HL-60 (cell line): ENCODE measurements at regions not wholly inside any gene's neighbourhood (a gene's known extent, or its start where the extent isn't known, plus 50 kb on each side); places are given as distances from the start of the nearest gene placed in this dataset.

Source experiments
- CTCF ChIP-seq: IDR thresholded peaks from one replicate; pipeline ENCODE4 v1.5.1; 2011; ENCODE audit warnings: low read length, control low read depth, inconsistent platforms; ENCODE audit not compliant: insufficient read depth
- POLR2AphosphoS5 ChIP-seq: IDR thresholded peaks from 2 replicates; pipeline ENCODE4 v1.6.1; 2012; ENCODE audit warnings: low read depth
- TF ChIP-seq, protein P1 (sequence below): IDR thresholded peaks from 2 replicates; pipeline ENCODE4 v1.6.1; 2012; ENCODE audit warnings: low read depth; ENCODE audit not compliant: insufficient replicate concordance

DNA sequence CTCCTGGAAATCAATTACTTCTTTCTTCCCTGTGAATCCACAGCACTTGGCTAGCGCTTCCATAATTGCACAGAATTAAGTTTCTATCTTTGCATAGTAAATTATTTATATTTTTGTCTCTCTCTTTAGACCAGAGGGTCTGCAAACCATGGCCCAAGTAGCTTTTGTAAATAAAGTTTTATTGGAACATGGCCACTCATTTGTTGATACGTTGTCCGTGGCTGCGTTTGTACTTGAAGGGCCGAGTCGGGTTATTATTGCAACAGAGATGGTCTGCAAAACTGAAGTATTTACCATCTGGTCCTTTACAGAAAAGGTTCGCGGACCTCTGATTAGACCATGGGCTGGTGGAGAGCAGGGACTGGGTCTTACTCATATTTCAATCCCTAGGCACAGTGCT is 102.5 kb downstream of the RPLP1 start:
- TF ChIP-seq CTCF, result no peak
- TF ChIP-seq, protein P1, sequence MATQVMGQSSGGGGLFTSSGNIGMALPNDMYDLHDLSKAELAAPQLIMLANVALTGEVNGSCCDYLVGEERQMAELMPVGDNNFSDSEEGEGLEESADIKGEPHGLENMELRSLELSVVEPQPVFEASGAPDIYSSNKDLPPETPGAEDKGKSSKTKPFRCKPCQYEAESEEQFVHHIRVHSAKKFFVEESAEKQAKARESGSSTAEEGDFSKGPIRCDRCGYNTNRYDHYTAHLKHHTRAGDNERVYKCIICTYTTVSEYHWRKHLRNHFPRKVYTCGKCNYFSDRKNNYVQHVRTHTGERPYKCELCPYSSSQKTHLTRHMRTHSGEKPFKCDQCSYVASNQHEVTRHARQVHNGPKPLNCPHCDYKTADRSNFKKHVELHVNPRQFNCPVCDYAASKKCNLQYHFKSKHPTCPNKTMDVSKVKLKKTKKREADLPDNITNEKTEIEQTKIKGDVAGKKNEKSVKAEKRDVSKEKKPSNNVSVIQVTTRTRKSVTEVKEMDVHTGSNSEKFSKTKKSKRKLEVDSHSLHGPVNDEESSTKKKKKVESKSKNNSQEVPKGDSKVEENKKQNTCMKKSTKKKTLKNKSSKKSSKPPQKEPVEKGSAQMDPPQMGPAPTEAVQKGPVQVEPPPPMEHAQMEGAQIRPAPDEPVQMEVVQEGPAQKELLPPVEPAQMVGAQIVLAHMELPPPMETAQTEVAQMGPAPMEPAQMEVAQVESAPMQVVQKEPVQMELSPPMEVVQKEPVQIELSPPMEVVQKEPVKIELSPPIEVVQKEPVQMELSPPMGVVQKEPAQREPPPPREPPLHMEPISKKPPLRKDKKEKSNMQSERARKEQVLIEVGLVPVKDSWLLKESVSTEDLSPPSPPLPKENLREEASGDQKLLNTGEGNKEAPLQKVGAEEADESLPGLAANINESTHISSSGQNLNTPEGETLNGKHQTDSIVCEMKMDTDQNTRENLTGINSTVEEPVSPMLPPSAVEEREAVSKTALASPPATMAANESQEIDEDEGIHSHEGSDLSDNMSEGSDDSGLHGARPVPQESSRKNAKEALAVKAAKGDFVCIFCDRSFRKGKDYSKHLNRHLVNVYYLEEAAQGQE, result no peak
- TF ChIP-seq POLR2AphosphoS5, result no peak
